Keratinocyte (primary cell): ENCODE measurements at regions not wholly inside any gene's neighbourhood (a gene's known extent, or its start where the extent isn't known, plus 50 kb on each side); places are given as distances from the start of the nearest gene placed in this dataset.

ENCODE experiments used
- DNase-seq: peaks from one replicate; pipeline ENCODE4 v3.0.0-alpha.2; 2011; ENCODE audit warnings: low read depth, missing footprints, low spot score
- FAIRE-seq: peaks from 2 replicates; lab custom pipeline; 2011; peaks lifted over from hg19 to GRCh38; lab: Jason Lieb, UNC
- H2AFZ ChIP-seq: 2 replicates; pipeline ENCODE4 v1.6.0; 2012; ENCODE audit warnings: low read length, control low read depth, inconsistent platforms; ENCODE audit not compliant: control insufficient read depth
- H3K27ac ChIP-seq: 2 replicates; pipeline ENCODE4 v1.5.1; 2011; ENCODE audit warnings: low read length; ENCODE audit not compliant: control insufficient read depth, insufficient read depth
- H3K27me3 ChIP-seq: 3 replicates; pipeline ENCODE4 v1.6.0; 2011; ENCODE audit warnings: low read length; ENCODE audit not compliant: control insufficient read depth, insufficient read depth; ENCODE audit errors: extremely low read depth
- H3K36me3 ChIP-seq, 2 experiments: 2 replicates in 1 of 2; 3 replicates in 1 of 2; pipeline ENCODE4 v1.5.1; 2011; ENCODE audit warnings: low read length in 2 of 2, mild to moderate bottlenecking in 1 of 2; ENCODE audit not compliant: control insufficient read depth in 2 of 2, insufficient read depth in 2 of 2; ENCODE audit errors: extremely low read depth in 1 of 2
- H3K4me1 ChIP-seq: 3 replicates; pipeline ENCODE4 v1.5.1; 2011; ENCODE audit warnings: low read length; ENCODE audit not compliant: control insufficient read depth, insufficient read depth; ENCODE audit errors: extremely low read depth
- H3K4me2 ChIP-seq: 3 replicates; pipeline ENCODE4 v1.6.0; 2011; ENCODE audit warnings: low read depth, low read length; ENCODE audit not compliant: control insufficient read depth, insufficient read depth; ENCODE audit errors: extremely low read depth
- H3K4me3 ChIP-seq, 3 experiments: fragments of 200-600 bp in 1 of 3; sonication (generic) in 1 of 3; 2 replicates in 2 of 3; 3 replicates in 1 of 3; pipeline ENCODE4 v1.5.1; 2011 to 2016; ENCODE audit warnings: low read length in 3 of 3, mild to moderate bottlenecking in 3 of 3, control low read depth in 2 of 3, inconsistent platforms in 1 of 3, low read depth in 1 of 3, mixed read lengths in 1 of 3, mixed run types in 1 of 3, moderate library complexity in 1 of 3; ENCODE audit not compliant: control insufficient read depth in 2 of 3, insufficient read depth in 2 of 3; ENCODE audit errors: extremely low read depth in 1 of 3
- H3K79me2 ChIP-seq: 2 replicates; pipeline ENCODE4 v1.6.0; 2012; ENCODE audit warnings: low read length; ENCODE audit not compliant: control insufficient read depth, insufficient read depth
- H3K9ac ChIP-seq: 3 replicates; pipeline ENCODE4 v1.6.0; 2011; ENCODE audit warnings: low read length; ENCODE audit not compliant: control insufficient read depth, insufficient read depth; ENCODE audit errors: extremely low read depth
- H3K9me1 ChIP-seq: 3 replicates; pipeline ENCODE4 v1.6.0; 2011; ENCODE audit warnings: low read length; ENCODE audit not compliant: control insufficient read depth, insufficient read depth; ENCODE audit errors: extremely low read depth
- H3K9me3 ChIP-seq: 2 replicates; pipeline ENCODE4 v1.5.1; 2012; ENCODE audit warnings: low read depth, low read length; ENCODE audit not compliant: control insufficient read depth
- H4K20me1 ChIP-seq: 3 replicates; pipeline ENCODE4 v1.6.0; 2011; ENCODE audit warnings: low read length; ENCODE audit not compliant: control insufficient read depth, insufficient read depth; ENCODE audit errors: extremely low read depth
- CTCF ChIP-seq, 3 experiments: IDR thresholded peaks in 1 of 3; conservative IDR thresholded peaks in 1 of 3; optimal IDR thresholded peaks in 1 of 3; 2 replicates in 2 of 3; 3 replicates in 1 of 3; pipeline versions ENCODE3 to v1.5.1; 2011; ENCODE audit warnings: low read length in 3 of 3, mild to moderate bottlenecking in 3 of 3, moderate library complexity in 2 of 3, control low read depth in 1 of 3, inconsistent platforms in 1 of 3; ENCODE audit not compliant: insufficient read depth in 2 of 3; ENCODE audit errors: extremely low read depth in 1 of 3
- EZH2 ChIP-seq: IDR thresholded peaks from one replicate; pipeline ENCODE4 v1.6.1; 2012; ENCODE audit warnings: inconsistent platforms, mild to moderate bottlenecking, low read length, moderate library complexity
- dilution Hi-C: fragments of 300-500 bp; cut with MboI; formaldehyde crosslinking; loops from one replicate; pipeline ENCODE4 v1.7.0; 2020; ENCODE audit warnings: low sequenced_read_pairs; ENCODE audit not compliant: extremely low pct_ligation_motif_present

GRCh38 chr14:29191092-29191491 lies 424.5 kb downstream of the FOXG1 start:
- H3K36me3 ChIP-seq: no peaks in the 10 kb centered on the region

GRCh38 chr14:29197557-29197956 lies 431.0 kb downstream of the FOXG1 start:
- no peaks in the 10 kb centered on the region for H3K79me2 ChIP-seq
- DNase-seq: no peak
- H3K4me3 ChIP-seq: no peak overlapping the region
- no peak overlapping the region for H3K27ac ChIP-seq
- no peaks in the 10 kb centered on the region for H3K27me3 ChIP-seq
- FAIRE-seq: no peak
- H3K9me1 ChIP-seq: no peaks in the 10 kb centered on the region
- no peaks in the 10 kb centered on the region for H3K4me1 ChIP-seq
- no peak overlapping the region for H3K9ac ChIP-seq
- dilution Hi-C loops: no loop called here
- no peaks in the 10 kb centered on the region for H4K20me1 ChIP-seq
- no peaks in the 10 kb centered on the region for H3K9me3 ChIP-seq
- H3K36me3 ChIP-seq: no peaks in the 10 kb centered on the region
- H3K4me2 ChIP-seq: no peak overlapping the region
- H2AFZ ChIP-seq: no peak overlapping the region
- no peak for TF ChIP-seq CTCF (optimal IDR thresholded peaks at IDR 0.05 in 1 of 3, IDR thresholded peaks at IDR 0.05 in 1 of 3, conservative IDR thresholded peaks at IDR 0.05 in 1 of 3; ENCODE audit: extremely low read depth in 1 of 3, insufficient read depth in 2 of 3, low read length in 3 of 3)
- no peak for TF ChIP-seq EZH2

More at GRCh38 chr14:29191092-29191491, 424.5 kb downstream of the FOXG1 start:
- no peak for DNase-seq
- Histone ChIP-seq H3K9me3 (no peaks in the 10 kb centered on the region), H3K27ac (no peak overlapping the region), H3K4me3 (no peak overlapping the region), H3K79me2 (no peaks in the 10 kb centered on the region), H2AFZ (no peak overlapping the region), H4K20me1 (no peaks in the 10 kb centered on the region), H3K27me3 (no peaks in the 10 kb centered on the region), H3K9ac (no peak overlapping the region), H3K4me2 (no peak overlapping the region), H3K9me1 (no peaks in the 10 kb centered on the region), H3K4me1 (no peaks in the 10 kb centered on the region)
- dilution Hi-C loops: no loop called here
- no peak for TF ChIP-seq EZH2
- no peak for TF ChIP-seq CTCF (optimal IDR thresholded peaks at IDR 0.05 in 1 of 3, IDR thresholded peaks at IDR 0.05 in 1 of 3, conservative IDR thresholded peaks at IDR 0.05 in 1 of 3; ENCODE audit: extremely low read depth in 1 of 3, insufficient read depth in 2 of 3, low read length in 3 of 3)
- FAIRE-seq: no peak
